ENCODE measurements at regions not wholly inside any gene's neighbourhood (a gene's known extent, or its start where the extent isn't known, plus 50 kb on each side); places are given as distances from the start of the nearest gene placed in this dataset.

DNA sequence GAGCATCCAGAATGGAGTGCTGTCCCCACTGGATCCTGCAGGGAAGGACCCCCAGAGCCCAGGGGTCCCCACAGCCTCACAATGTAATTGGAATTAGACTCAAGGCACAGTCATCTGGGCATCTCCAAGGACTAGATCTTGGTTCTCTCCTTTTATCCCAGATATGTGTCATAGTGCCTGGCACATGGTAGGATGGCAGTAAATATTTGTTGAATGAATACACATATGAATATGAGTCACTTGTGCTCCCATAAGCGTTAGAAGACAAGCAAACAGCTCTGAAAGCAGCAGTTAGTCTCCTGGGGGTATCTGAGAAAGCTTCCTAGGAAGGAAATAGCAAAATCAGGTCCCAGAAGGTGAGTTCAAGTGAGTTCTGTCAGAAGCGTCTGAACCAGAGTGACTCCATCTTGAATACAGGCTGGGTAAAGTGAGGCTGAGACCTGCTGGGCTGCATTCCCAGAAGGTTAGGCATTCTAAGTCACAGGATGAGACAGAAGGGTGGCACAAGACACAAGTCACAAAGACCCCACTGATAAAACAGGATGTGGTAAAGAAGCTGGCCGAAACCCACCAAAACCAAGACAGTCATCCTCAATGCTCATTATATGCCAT is 234.1 kb upstream of the ID2 start:
- Histone ChIP-seq H3K36me3 (no peaks in the 10 kb centered on the region), H3K27me3 (peaks cover 0 to 8% (median 0%) of the 10 kb centered on the region in 4 donors), H3K9me3 (no peaks in the 10 kb centered on the region), H3K4me1 (no peaks in the 10 kb centered on the region), H3K27ac (replicated peaks in 1 of 4) (no peak overlapping the region), H3K4me3 (no peak overlapping the region)
- intact Hi-C loops (cut with DNase I): no loop called here
- no peak for TF ChIP-seq EP300 (IDR thresholded peaks at IDR 0.05)
- TF ChIP-seq POLR2AphosphoS5 (IDR thresholded peaks at IDR 0.05): no peak
- TF ChIP-seq POLR2A (IDR thresholded peaks at IDR 0.05; ENCODE audit: low read depth): no peak
- TF ChIP-seq, protein P1, sequence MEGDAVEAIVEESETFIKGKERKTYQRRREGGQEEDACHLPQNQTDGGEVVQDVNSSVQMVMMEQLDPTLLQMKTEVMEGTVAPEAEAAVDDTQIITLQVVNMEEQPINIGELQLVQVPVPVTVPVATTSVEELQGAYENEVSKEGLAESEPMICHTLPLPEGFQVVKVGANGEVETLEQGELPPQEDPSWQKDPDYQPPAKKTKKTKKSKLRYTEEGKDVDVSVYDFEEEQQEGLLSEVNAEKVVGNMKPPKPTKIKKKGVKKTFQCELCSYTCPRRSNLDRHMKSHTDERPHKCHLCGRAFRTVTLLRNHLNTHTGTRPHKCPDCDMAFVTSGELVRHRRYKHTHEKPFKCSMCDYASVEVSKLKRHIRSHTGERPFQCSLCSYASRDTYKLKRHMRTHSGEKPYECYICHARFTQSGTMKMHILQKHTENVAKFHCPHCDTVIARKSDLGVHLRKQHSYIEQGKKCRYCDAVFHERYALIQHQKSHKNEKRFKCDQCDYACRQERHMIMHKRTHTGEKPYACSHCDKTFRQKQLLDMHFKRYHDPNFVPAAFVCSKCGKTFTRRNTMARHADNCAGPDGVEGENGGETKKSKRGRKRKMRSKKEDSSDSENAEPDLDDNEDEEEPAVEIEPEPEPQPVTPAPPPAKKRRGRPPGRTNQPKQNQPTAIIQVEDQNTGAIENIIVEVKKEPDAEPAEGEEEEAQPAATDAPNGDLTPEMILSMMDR (IDR thresholded peaks at IDR 0.05): no peak
- DNase-seq (ENCODE audit: extremely low spot score): no peak
- WGBS: 84% methylated on average over 3 of the region's 3 CpGs

DNA sequence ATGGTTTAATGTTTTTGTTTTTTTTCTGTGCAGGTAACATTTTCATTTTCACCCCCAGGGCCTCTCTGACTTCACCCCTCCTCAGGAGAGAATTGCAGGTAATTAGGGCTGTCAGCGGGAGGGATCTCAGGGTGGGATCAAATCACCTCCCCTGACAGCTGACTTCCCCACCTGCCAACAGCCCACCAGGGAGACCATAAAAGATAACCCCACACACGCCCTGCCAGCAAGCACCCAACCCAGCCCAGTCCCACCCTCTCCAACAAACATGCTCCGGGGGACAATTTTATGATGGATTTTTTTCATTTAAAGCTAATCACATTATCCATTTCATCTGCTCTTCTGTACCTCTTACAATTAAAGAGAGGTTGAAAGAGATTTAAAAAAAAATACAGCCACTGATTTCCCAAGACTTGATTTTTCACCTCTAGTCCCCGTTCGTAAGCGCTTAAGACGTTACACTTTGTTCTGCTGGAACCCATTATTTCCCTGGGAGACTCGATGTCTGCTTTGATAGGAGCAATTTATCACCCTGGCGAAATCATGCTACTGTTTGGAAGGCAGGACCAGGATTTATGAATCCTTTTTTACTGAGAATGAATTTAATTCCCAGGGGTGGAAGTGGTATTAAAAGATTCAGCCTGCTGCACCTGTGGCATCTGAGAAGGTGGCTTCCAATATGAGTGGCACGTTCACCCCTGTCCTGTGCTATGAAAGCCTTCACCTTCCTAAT is 232.9 kb upstream of the ID2 start:
- no peak for DNase-seq (ENCODE audit: extremely low spot score)
- WGBS: 62% methylated on average over 10 of the region's 10 CpGs
- Histone ChIP-seq H3K27me3 (peaks cover 0 to 8% (median 0%) of the 10 kb centered on the region in 4 donors), H3K4me1 (no peaks in the 10 kb centered on the region), H3K36me3 (no peaks in the 10 kb centered on the region), H3K4me3 (no peak overlapping the region), H3K9me3 (no peaks in the 10 kb centered on the region), H3K27ac (replicated peaks in 1 of 4) (no peak overlapping the region)
- TF ChIP-seq EP300 (IDR thresholded peaks at IDR 0.05): no peak
- TF ChIP-seq POLR2A (IDR thresholded peaks at IDR 0.05; ENCODE audit: low read depth): no peak
- TF ChIP-seq, protein P1 (IDR thresholded peaks at IDR 0.05): no peak
- TF ChIP-seq POLR2AphosphoS5 (IDR thresholded peaks at IDR 0.05): no peak
- intact Hi-C loops (cut with DNase I): no loop called here

DNA sequence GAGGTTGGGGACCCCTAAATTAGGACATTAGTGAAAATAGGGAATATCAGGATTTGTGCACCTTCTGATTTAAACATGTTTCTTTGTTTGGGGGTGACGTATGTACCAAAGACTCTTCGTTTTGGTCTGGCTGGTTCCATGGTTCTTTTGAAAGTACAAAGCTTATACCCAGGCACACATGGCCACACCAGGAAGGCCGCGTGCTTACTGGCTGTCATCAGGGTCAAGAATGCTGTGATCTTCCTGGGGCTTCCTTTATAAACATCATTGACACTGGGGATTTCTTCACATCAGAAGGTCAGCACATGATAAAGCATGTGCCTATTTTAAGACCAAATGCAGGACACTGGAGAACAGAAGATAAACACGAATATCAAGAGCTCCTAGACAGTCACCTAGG is 230.6 kb upstream of the ID2 start:
- 91% methylated on average over 5 of the region's 5 CpGs for WGBS
- no peaks in the 10 kb centered on the region for H3K36me3 ChIP-seq

DNA sequence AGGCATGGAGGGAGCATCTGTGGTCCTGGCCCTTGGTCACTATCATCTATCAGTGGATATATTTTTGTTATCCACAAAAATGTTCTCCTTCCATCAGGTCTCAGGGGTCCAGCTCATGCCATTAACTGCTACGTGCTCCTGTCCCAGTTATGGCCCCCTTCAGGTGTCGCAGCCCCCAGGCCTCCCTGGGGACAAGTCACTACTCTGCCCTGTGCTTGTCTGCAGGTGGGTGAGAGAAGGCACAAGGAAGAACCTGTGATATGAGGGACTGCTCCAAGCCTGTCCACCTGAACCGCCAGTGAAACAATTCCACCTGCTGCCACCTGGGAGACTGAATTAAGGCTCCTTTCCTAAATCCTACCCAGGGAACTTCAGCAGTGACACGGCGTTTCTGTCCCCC is 229.6 kb upstream of the ID2 start:
- intact Hi-C loops (cut with DNase I): no loop called here
- 74% methylated on average over 5 of the region's 5 CpGs for WGBS
- Histone ChIP-seq H3K4me3 (no peak overlapping the region), H3K4me1 (peaks cover 0 to 11% (median 7%) of the 10 kb centered on the region in 4 donors), H3K27ac (replicated peaks in 1 of 4) (no peak overlapping the region), H3K36me3 (no peaks in the 10 kb centered on the region), H3K9me3 (no peaks in the 10 kb centered on the region), H3K27me3 (peaks cover 0 to 19% (median 0%) of the 10 kb centered on the region in 4 donors)
- TF ChIP-seq POLR2AphosphoS5 (IDR thresholded peaks at IDR 0.05) (no peak), POLR2A (IDR thresholded peaks at IDR 0.05; ENCODE audit: low read depth) (no peak), EP300 (IDR thresholded peaks at IDR 0.05) (no peak)
- TF ChIP-seq, protein P1 (IDR thresholded peaks at IDR 0.05): no peak
- DNase-seq (ENCODE audit: extremely low spot score): no peak

More for the DNA sequence above, 230.6 kb upstream of the ID2 start:
- DNase-seq (ENCODE audit: extremely low spot score): no peak
- TF ChIP-seq, protein P1 (IDR thresholded peaks at IDR 0.05): no peak
- TF ChIP-seq EP300 (IDR thresholded peaks at IDR 0.05) (no peak), POLR2A (IDR thresholded peaks at IDR 0.05; ENCODE audit: low read depth) (no peak), POLR2AphosphoS5 (IDR thresholded peaks at IDR 0.05) (no peak)
- Histone ChIP-seq H3K9me3 (no peaks in the 10 kb centered on the region), H3K27me3 (peaks cover 0 to 9% (median 0%) of the 10 kb centered on the region in 4 donors), H3K4me3 (no peak overlapping the region), H3K4me1 (peaks cover 0 to 4% (median 0%) of the 10 kb centered on the region in 4 donors), H3K27ac (replicated peaks in 1 of 4) (no peak overlapping the region)
- intact Hi-C loops (cut with DNase I): no loop called here

Data from esophagus muscularis mucosa (tissue), 4 donors.